Endothelial cell of umbilical vein (primary cell): ENCODE measurements at regions not wholly inside any gene's neighbourhood (a gene's known extent, or its start where the extent isn't known, plus 50 kb on each side); places are given as distances from the start of the nearest gene placed in this dataset.

ENCODE experiments used
- CTCF ChIP-seq, 2 donors: IDR thresholded peaks; 1 replicate in 1 of 2; 2 replicates in 1 of 2; pipeline ENCODE4 v1.5.1; 2011; ENCODE audit warnings: low read length in 2 of 2, mild to moderate bottlenecking in 2 of 2, moderate library complexity in 2 of 2, control low read depth in 1 of 2, inconsistent platforms in 1 of 2, low read depth in 1 of 2; ENCODE audit not compliant: insufficient read depth in 1 of 2; ENCODE audit errors: extremely low read depth in 1 of 2
- EZH2 ChIP-seq: IDR thresholded peaks from 2 replicates; pipeline ENCODE4 v1.6.1; 2012; ENCODE audit warnings: borderline replicate concordance, low read depth, mild to moderate bottlenecking, moderate library complexity, low read length, inconsistent platforms; ENCODE audit not compliant: severe bottlenecking
- MAX ChIP-seq: IDR thresholded peaks from 2 replicates; pipeline ENCODE4 v1.6.1; 2011; ENCODE audit not compliant: insufficient read depth, insufficient read length
- POLR2A ChIP-seq: IDR thresholded peaks from 2 replicates; pipeline ENCODE4 v1.6.1; 2012; ENCODE audit warnings: low read depth, mild to moderate bottlenecking, control low read depth, low read length

DNA sequence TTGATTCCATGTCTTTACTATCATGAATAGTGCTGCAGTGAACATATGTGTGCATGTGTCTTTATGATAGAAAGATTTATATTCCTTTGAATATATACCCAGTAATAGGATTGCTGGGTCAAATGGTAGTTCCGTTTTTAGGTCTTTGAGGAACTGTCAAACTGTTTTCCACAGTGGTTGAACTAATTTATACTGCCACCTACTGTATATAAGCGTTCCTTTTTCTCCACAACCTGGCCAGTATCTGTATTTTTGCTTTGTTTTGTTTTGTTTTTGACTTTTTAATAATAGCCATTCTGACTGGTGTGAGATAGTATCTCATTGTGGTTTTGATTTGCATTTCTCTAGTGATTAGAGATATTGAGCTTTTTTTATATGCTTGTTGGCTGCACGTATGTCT lies 641.6 kb downstream of the SUCLG1 start:
- TF ChIP-seq MAX (no peak), CTCF (IDR thresholded peaks at IDR 0.05; ENCODE audit: extremely low read depth in 1 of 2, insufficient read depth in 1 of 2, low read depth in 1 of 2, low read length in 2 of 2) (no peak), EZH2 (no peak), POLR2A (no peak)
